HEK293 (cell line): ENCODE measurements at regions not wholly inside any gene's neighbourhood (a gene's known extent, or its start where the extent isn't known, plus 50 kb on each side); places are given as distances from the start of the nearest gene placed in this dataset.

Experiments
- CTCF ChIA-PET: fragments of 350-600 bp; formaldehyde crosslinking; extraction: SDS; loops from one replicate; lab custom pipeline; 2021; ENCODE audit warnings: antibody characterized with exemption; lab: Yijun Ruan, JAX
- POLR2A ChIA-PET: fragments of 300-600 bp; formaldehyde crosslinking; extraction: SDS; loops from one replicate; lab custom pipeline; 2020; ENCODE audit warnings: antibody characterized with exemption, inconsistent platforms; lab: Yijun Ruan, JAX
- H3K27ac ChIP-seq: fragments of 200-500 bp; sonication (Bioruptor generic); 2 replicates; pipeline ENCODE4 v1.5.1; 2014; ENCODE audit warnings: low read depth, low read length, control low read depth, inconsistent platforms; ENCODE audit errors: extremely low read depth
- H3K36me3 ChIP-seq, 2 experiments: fragments of 200-500 bp in 1 of 2; sonication (Bioruptor generic) in 1 of 2; 1 replicate in 1 of 2; 2 replicates in 1 of 2; pipeline ENCODE4 v1.5.1; 2014 to 2017; ENCODE audit warnings: inconsistent platforms in 2 of 2, low read length in 2 of 2; ENCODE audit not compliant: control insufficient read depth in 2 of 2, insufficient read depth in 1 of 2
- H3K4me1 ChIP-seq: fragments of 200-500 bp; sonication (Bioruptor generic); 2 replicates; pipeline ENCODE4 v1.5.1; 2014; ENCODE audit warnings: mild to moderate bottlenecking, low read length, inconsistent platforms; ENCODE audit not compliant: control insufficient read depth, insufficient read depth
- H3K4me3 ChIP-seq: 2 replicates; pipeline ENCODE4 v1.5.1; 2011; ENCODE audit warnings: low read depth, mild to moderate bottlenecking, control low read depth, low read length, moderate library complexity
- H3K9me3 ChIP-seq: fragments of 200-500 bp; sonication (Bioruptor generic); 2 replicates; pipeline ENCODE4 v1.5.1; 2014; ENCODE audit warnings: low read depth, low read length, inconsistent platforms; ENCODE audit not compliant: control insufficient read depth, insufficient read depth
- PRDM10 ChIP-seq: fragments of 450-650 bp; formaldehyde crosslinking; IDR thresholded peaks from 2 replicates; pipeline ENCODE4 v1.5.1; 2016; ENCODE audit warnings: missing biosample characterization, missing genetic modification characterization
- PRDM2 ChIP-seq: fragments of 450-650 bp; formaldehyde crosslinking; IDR thresholded peaks from 2 replicates; pipeline ENCODE4 v1.5.1; 2016; ENCODE audit warnings: missing biosample characterization, missing genetic modification characterization, borderline replicate concordance
- SP7 ChIP-seq: fragments of 450-650 bp; formaldehyde crosslinking; IDR thresholded peaks from 2 replicates; pipeline ENCODE4 v1.5.1; 2016; ENCODE audit warnings: missing biosample characterization, missing genetic modification characterization
- ZFP3 ChIP-seq: fragments of 450-650 bp; formaldehyde crosslinking; IDR thresholded peaks from 2 replicates; pipeline ENCODE4 v1.5.1; 2016; ENCODE audit warnings: low read depth, missing biosample characterization, missing genetic modification characterization
- ZNF155 ChIP-seq: fragments of 450-650 bp; formaldehyde crosslinking; IDR thresholded peaks from 2 replicates; pipeline ENCODE4 v1.5.1; 2016; ENCODE audit warnings: missing biosample characterization, missing genetic modification characterization
- ZNF202 ChIP-seq: fragments of 450-650 bp; formaldehyde crosslinking; IDR thresholded peaks from 2 replicates; pipeline ENCODE4 v1.5.1; 2016; ENCODE audit warnings: missing biosample characterization, missing genetic modification characterization, borderline replicate concordance
- ZNF24 ChIP-seq: fragments of 450-650 bp; formaldehyde crosslinking; IDR thresholded peaks from 2 replicates; pipeline ENCODE4 v1.5.1; 2016; ENCODE audit warnings: missing biosample characterization, missing genetic modification characterization
- ZNF354C ChIP-seq: fragments of 450-650 bp; formaldehyde crosslinking; IDR thresholded peaks from 2 replicates; pipeline ENCODE4 v1.5.1; 2016; ENCODE audit warnings: missing biosample characterization, missing genetic modification characterization, low read depth, borderline replicate concordance
- ZNF555 ChIP-seq: fragments of 450-650 bp; formaldehyde crosslinking; conservative IDR thresholded peaks from 2 replicates; pipeline ENCODE4 v1.5.1; 2017; ENCODE audit warnings: missing biosample characterization, mild to moderate bottlenecking, missing genetic modification characterization, inconsistent platforms
- ZNF610 ChIP-seq: fragments of 450-650 bp; formaldehyde crosslinking; IDR thresholded peaks from 2 replicates; pipeline ENCODE4 v1.5.1; 2016; ENCODE audit warnings: missing biosample characterization, missing genetic modification characterization, borderline replicate concordance
- ZNF701 ChIP-seq: fragments of 450-650 bp; formaldehyde crosslinking; IDR thresholded peaks from 2 replicates; pipeline ENCODE4 v1.5.1; 2016; ENCODE audit warnings: missing biosample characterization, missing genetic modification characterization
- ZNF777 ChIP-seq: fragments of 450-650 bp; formaldehyde crosslinking; IDR thresholded peaks from 2 replicates; pipeline ENCODE4 v1.5.1; 2017; ENCODE audit warnings: missing biosample characterization, missing genetic modification characterization, borderline replicate concordance
- ZSCAN5A ChIP-seq: fragments of 450-650 bp; formaldehyde crosslinking; IDR thresholded peaks from 2 replicates; pipeline ENCODE4 v1.5.1; 2016; ENCODE audit warnings: missing biosample characterization, missing genetic modification characterization
- TF ChIP-seq, protein P1 (sequence below): fragments of 450-650 bp; IDR thresholded peaks from 2 replicates; pipeline ENCODE4 v1.5.1; 2018; ENCODE audit warnings: missing biosample characterization, mild to moderate bottlenecking, missing genetic modification characterization

- TF ChIP-seq PRDM2 (tag by site-specific recombination) (no peak), SP7 (tag by site-specific recombination) (peak; percentile 39; the same call in 1 of the 2 replicates), PRDM10 (tag by site-specific recombination) (0 out of 2 replicates have a peak, but pooled peaks have one; percentile 31), ZNF610 (tag by site-specific recombination) (0 out of 2 replicates have a peak, but pooled peaks have one; percentile 26)
These were observed 190.7 kb downstream of the AXIN2 start (continued) for GRCh38 chr17:65370669-65371131.

- peaks cover 6% of the 10 kb centered on the region; the same call in 1 of the 2 replicates for H3K4me1 ChIP-seq
- POLR2A ChIA-PET: no interaction called here
These were observed 193.1 kb downstream of the AXIN2 start for GRCh38 chr17:65368341-65368740.

More at GRCh38 chr17:65368341-65368740, 193.1 kb downstream of the AXIN2 start:
- Histone ChIP-seq H3K9me3 (no peaks in the 10 kb centered on the region), H3K4me3 (no peak overlapping the region), H3K27ac (no peak overlapping the region), H3K36me3 (no peaks in the 10 kb centered on the region)
- TF ChIP-seq, protein P1, sequence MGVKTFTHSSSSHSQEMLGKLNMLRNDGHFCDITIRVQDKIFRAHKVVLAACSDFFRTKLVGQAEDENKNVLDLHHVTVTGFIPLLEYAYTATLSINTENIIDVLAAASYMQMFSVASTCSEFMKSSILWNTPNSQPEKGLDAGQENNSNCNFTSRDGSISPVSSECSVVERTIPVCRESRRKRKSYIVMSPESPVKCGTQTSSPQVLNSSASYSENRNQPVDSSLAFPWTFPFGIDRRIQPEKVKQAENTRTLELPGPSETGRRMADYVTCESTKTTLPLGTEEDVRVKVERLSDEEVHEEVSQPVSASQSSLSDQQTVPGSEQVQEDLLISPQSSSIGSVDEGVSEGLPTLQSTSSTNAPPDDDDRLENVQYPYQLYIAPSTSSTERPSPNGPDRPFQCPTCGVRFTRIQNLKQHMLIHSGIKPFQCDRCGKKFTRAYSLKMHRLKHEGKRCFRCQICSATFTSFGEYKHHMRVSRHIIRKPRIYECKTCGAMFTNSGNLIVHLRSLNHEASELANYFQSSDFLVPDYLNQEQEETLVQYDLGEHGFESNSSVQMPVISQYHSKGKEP (tag by site-specific recombination): no peak
- TF ChIP-seq ZNF354C (tag by site-specific recombination): no peak
- TF ChIP-seq ZNF24 (tag by site-specific recombination): no peak
- no peak for TF ChIP-seq ZFP3 (tag by site-specific recombination)
- TF ChIP-seq ZNF555 (tag by site-specific recombination): no peak
- TF ChIP-seq ZNF202 (tag by site-specific recombination): no peak
- no peak for TF ChIP-seq ZNF155 (tag by site-specific recombination)
- no peak for TF ChIP-seq ZSCAN5A (tag by site-specific recombination)
- no peak for TF ChIP-seq ZNF777
- no peak for TF ChIP-seq ZNF701 (tag by site-specific recombination)
- CTCF ChIA-PET: no interaction called here
